Sigmoid colon (tissue), 3 donors: ENCODE measurements at regions not wholly inside any gene's neighbourhood (a gene's known extent, or its start where the extent isn't known, plus 50 kb on each side); places are given as distances from the start of the nearest gene placed in this dataset.

ENCODE experiments used
- CTCF ChIP-seq, 4 experiments: fragments of 450-650 bp in 3 of 4; fragments of 200-600 bp in 1 of 4; IDR thresholded peaks; one replicate each; pipeline ENCODE4 v1.5.1; 2016 to 2019; ENCODE audit warnings: antibody characterized with exemption in 4 of 4, mild to moderate bottlenecking in 3 of 4, moderate library complexity in 2 of 4
- POLR2A ChIP-seq, 2 donors: fragments of 450-650 bp; IDR thresholded peaks; one replicate each; pipeline ENCODE4 v1.6.1; 2016; ENCODE audit warnings: antibody characterized with exemption in 2 of 2, mild to moderate bottlenecking in 2 of 2, moderate library complexity in 2 of 2

GRCh38 chr5:27276119-27276518, 237.7 kb upstream of the CDH9 start:
- TF ChIP-seq CTCF (IDR thresholded peaks at IDR 0.05) (no peak), POLR2A (IDR thresholded peaks at IDR 0.05) (no peak)
